HFFc6 (cell line): ENCODE measurements at regions not wholly inside any gene's neighbourhood (a gene's known extent, or its start where the extent isn't known, plus 50 kb on each side); places are given as distances from the start of the nearest gene placed in this dataset.

Source experiments
- DNase-seq: peaks from one replicate; pipeline ENCODE4 v3.0.0-alpha.2; 2018
- H3K27ac Mint-ChIP-seq: 2 replicates; pipeline ENCODE4 v1.8.0; 2020; ENCODE audit warnings: mild to moderate bottlenecking, mixed read lengths
- H3K27me3 Mint-ChIP-seq: 2 replicates; pipeline ENCODE4 v1.8.0; 2021; ENCODE audit warnings: mild to moderate bottlenecking, moderate library complexity, mixed read lengths; ENCODE audit not compliant: insufficient read depth
- H3K36me3 Mint-ChIP-seq: 2 replicates; pipeline ENCODE4 v1.8.0; 2021; ENCODE audit warnings: low read depth, mixed read lengths
- H3K4me1 Mint-ChIP-seq: 2 replicates; pipeline ENCODE4 v1.8.0; 2020; ENCODE audit warnings: low read depth, mixed read lengths
- H3K4me3 Mint-ChIP-seq: 2 replicates; pipeline ENCODE4 v1.8.0; 2020; ENCODE audit warnings: mild to moderate bottlenecking, moderate library complexity, mixed read lengths
- H3K9me3 Mint-ChIP-seq: 2 replicates; pipeline ENCODE4 v1.8.0; 2020; ENCODE audit warnings: mild to moderate bottlenecking, mixed read lengths
- CTCF ChIP-seq: fragments of 200-600 bp; sonication (generic); IDR thresholded peaks from 2 replicates; pipeline ENCODE4 v1.5.0; 2021; ENCODE audit warnings: antibody characterized with exemption, mild to moderate bottlenecking

DNA sequence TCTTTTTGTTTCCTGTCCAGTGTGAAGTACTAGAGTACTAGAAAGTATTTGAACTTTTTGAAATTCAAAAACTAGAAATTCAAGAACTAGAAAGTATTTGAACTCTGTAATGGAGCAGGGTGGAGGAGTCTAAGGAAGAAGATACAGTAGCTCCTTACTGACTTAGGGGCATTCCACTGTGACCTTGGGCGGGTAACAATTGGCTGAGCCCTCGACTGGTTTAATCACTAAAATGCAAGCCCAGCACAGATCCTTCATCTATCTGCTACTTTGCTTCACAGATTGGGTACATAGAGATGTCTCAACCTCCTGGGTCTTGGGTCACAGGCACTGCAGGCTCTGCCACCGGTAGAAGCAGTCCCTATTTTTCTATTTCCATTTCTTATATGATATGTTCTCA, 462.1 kb upstream of the AGTR1 start:
- DNase-seq = no peak
- Mint-ChIP-seq H3K9me3 (peaks cover 12% of the 10 kb centered on the region), H3K27me3 (no peaks in the 10 kb centered on the region), H3K27ac (no peak overlapping the region), H3K36me3 (no peaks in the 10 kb centered on the region), H3K4me1 (no peaks in the 10 kb centered on the region), H3K4me3 (no peak overlapping the region)
- no peak for TF ChIP-seq CTCF

DNA sequence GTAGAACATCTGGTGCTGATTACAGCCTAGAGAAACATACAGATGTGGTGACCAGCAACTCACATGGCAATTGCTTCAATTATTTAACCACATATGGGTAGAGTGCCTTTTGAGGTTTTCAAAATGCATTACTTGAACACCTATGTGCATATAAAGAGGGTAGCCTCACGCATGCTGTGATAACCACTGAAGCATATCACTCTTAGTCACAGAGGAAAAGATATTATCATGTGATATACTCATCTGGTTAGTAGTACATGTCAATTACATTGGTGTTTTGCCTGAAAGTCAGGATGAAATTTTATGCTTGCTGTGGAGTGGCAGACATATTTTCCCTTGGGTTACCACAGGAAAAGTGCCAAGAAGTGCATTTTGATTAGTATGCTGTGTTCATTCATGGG, 459.3 kb upstream of the AGTR1 start:
- no peak for TF ChIP-seq CTCF
- Mint-ChIP-seq H3K27me3 (peaks cover 2% of the 10 kb centered on the region; the same call in 1 of the 2 replicates), H3K4me3 (no peak overlapping the region), H3K36me3 (no peaks in the 10 kb centered on the region), H3K4me1 (no peaks in the 10 kb centered on the region), H3K9me3 (peaks cover 21% of the 10 kb centered on the region), H3K27ac (no peak overlapping the region)
- DNase-seq = no peak

DNA sequence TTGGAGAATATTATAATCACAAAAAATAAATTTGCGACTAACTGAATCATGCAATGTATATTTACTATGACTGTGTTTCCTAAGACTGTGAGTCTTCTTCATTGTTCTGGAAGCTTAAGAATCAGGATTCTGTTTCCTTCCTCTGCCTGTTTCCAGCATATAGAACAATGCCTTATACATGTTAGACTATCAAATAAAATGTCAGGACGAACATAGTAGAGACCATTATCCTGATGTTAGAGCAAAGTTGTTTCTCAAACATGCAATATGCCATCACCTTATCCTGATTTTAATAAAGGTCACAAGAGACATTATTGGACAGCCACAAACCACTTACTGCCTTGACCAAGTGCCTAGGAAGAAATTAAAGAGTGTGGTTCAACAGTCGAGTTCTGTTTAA, 457.4 kb upstream of the AGTR1 start:
- H3K27ac Mint-ChIP-seq = no peak overlapping the region
- no peak for TF ChIP-seq CTCF
- H3K4me1 Mint-ChIP-seq = no peaks in the 10 kb centered on the region
- H3K27me3 Mint-ChIP-seq = peaks cover 2% of the 10 kb centered on the region; the same call in 1 of the 2 replicates
- H3K4me3 Mint-ChIP-seq = no peak overlapping the region
- H3K9me3 Mint-ChIP-seq = peaks cover 15% of the 10 kb centered on the region
- no peak for DNase-seq
- no peaks in the 10 kb centered on the region for H3K36me3 Mint-ChIP-seq

GRCh38 chr3:148243609-148244008, 454.1 kb upstream of the AGTR1 start:
- no peak for DNase-seq
- Mint-ChIP-seq H3K4me1 (no peaks in the 10 kb centered on the region), H3K27ac (no peak overlapping the region), H3K36me3 (no peaks in the 10 kb centered on the region), H3K27me3 (peaks cover 2% of the 10 kb centered on the region; the same call in 1 of the 2 replicates), H3K9me3 (peaks cover 11% of the 10 kb centered on the region), H3K4me3 (no peak overlapping the region)
- no peak for TF ChIP-seq CTCF

DNA sequence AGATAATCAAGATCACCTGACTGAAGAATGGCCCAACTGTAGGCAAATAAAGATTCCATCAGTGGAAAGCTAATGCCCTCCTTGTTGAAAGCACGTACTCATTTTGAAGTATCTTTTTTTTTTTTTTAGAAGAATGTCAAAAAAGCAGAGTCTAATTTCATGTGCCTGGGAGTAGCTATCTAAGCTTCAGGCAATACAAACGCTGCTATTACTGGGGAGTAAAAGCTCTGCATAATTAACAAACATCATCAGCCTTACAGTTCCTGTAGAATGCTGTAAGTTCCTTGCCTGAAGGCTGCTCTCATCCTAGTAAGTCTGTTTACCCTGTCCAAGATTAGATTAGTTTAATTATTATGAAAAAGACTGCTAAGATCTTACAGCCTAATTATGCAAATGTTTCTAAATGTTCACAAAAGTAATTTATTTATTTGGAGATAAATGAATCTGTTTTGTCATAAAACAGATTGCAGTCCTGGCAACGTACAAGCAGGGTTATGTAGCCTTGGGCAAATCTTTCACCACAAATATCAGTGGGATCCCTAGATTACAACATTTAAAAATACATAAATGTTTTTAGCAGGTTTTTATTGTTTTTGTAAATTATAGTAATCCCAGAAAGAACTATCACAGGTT, 451.3 kb upstream of the AGTR1 start:
- peaks cover 2% of the 10 kb centered on the region; the same call in 1 of the 2 replicates for H3K27me3 Mint-ChIP-seq
- H3K27ac Mint-ChIP-seq = no peak overlapping the region
- H3K36me3 Mint-ChIP-seq = no peaks in the 10 kb centered on the region
- no peak for TF ChIP-seq CTCF
- H3K4me3 Mint-ChIP-seq = no peak overlapping the region
- no peak for DNase-seq
- H3K4me1 Mint-ChIP-seq = no peaks in the 10 kb centered on the region
- peaks cover 13% of the 10 kb centered on the region for H3K9me3 Mint-ChIP-seq
